NCI-H1092 (cell line): ENCODE measurements at regions not wholly inside any gene's neighbourhood (a gene's known extent, or its start where the extent isn't known, plus 50 kb on each side); places are given as distances from the start of the nearest gene placed in this dataset.

Source experiments
- DNase-seq: peaks from one replicate; lab custom pipeline; 2025; lab: John Stamatoyannopoulos, UW

GRCh38 chr6:41404182-41404845 lies 68.9 kb downstream of the NCR2 start:
- DNase-seq, result no peak

DNA sequence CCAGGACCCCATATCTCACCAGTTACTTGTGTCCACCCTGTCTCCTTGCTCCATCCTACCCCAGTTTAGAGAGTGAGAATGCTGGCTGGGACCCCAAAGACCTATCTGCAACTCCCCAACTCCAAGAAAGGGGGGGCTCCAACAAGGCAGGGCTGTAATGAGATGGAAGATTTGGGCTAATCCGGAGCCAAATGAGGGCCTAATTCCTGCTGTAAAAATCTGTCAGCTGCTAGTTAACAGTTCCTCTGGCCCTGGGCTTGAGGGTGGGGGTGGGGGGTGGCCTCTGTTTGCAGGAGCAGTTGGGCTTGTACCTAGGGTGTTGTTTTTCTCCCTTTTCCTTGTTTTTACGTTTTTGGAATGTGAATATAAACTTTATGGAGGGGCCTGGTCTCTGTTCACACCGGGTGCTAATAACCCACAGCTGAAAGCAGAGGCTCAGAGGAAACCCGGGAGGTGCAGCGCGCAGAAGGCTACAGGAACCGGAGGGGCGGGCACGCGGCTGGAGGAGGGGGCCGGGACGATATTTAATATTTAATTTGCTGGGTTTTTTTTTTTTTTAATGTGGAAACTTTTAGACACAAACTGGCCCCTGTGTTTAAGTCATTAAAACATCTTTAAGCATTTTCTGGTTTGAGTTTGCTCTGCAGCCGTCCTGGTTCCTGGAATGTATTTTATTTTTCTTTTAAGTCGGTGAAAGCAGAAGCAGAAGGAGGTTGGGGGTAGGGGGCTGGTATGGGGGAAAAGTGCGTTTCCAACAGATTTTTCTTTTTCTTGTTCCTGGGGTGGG lies 70.7 kb downstream of the NCR2 start:
- DNase-seq, result no peak

DNA sequence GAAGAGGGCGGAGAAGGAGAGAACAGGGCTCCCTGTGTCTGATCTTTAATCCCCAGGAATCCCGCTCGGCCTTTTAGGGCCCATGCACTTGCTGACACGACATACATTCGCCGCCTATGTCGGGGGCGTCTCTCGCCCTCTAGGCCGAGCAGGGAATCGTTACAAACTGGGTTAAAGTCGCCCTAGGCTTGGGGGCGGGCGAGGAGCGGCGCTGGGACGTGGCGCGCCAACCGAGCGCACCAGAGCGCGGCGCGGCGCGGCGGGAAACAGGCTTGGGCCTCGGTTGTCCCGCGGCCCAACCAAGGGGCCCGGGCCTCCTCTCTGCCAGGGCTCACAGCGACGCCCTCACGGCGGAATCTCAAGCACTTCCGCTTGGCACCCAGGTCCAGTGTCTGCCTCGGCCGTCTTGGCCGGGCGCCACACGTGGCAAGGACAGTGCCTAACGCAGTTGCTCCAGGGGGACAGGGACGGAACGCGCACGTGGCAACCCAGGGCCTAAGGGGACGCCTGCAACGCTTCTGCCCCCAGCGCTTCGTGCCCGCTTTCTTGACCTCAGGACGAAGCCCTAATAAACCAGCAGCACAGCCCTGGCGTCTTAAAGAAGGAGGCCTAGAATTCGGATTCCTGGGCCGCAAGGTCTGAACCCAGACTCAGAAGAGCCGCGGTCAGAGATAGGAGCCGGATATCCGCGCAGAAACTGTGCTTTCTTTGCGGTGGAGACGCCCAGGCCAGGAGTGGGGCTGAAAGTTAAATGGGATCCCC lies 71.5 kb downstream of the NCR2 start:
- DNase-seq, result no peak

DNA sequence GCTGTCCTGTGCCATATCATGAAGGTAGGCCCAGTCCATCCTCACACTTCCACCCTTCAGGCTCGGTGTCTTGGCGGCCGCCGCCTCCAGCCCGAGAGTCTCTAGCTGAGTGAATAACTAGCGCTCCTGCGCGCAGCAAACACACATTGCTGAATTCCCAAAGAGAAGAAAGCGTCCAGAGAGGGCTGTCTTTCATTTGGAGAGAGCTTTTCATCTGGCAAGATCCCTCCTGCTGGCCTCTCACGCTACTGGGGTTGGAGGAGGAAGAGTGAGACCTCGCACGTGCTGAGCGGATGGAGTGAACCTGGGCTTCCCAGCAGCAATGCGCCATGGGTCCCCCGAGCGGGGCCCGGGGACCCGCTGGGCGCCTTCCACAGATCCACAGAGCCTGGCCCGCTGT lies 73.2 kb downstream of the NCR2 start:
- DNase-seq, result no peak

DNA sequence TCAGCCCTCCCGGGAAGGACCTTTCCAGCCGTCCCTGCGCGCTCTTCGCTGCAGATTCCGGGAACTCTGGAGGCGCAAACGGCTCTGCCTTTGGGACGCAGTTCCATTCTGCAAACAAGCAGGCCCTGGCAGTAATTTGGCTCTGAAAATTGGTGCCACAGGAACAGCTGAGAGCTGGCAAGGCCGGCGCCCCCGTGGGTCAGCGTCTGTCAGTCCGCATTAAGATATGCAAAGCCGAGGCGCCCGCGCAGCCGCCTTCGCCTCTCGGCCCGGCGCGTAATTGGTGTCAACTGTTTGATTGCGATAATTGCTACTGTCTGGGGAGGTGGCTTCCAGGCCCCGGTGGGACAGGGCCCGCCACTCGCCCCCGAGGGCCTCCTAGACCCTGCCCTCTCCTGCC lies 73.6 kb downstream of the NCR2 start:
- no peak for DNase-seq

- no peak for DNase-seq
Observed at GRCh38 chr6:41409489-41409888, 74.1 kb downstream of the NCR2 start.

DNA sequence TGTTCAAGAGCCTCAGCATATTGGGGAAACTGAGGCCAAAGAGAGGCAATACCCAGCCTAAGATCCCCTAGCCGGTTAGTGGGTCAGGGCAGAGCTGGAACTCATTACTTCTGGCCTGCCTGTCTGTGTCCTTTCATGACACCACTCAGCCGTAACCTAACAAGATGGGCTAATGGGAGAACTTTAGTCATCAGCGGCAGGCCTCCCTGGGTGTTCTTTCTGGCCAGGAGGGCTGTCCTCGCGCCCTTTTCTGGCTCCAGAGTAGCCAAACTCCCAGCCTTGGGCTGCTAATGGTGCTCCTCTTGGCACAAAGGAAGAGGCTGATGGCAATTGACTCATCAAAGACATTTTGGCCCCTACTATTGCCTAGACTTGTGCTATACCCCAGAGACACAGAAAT lies 76.6 kb downstream of the NCR2 start:
- no peak for DNase-seq

DNA sequence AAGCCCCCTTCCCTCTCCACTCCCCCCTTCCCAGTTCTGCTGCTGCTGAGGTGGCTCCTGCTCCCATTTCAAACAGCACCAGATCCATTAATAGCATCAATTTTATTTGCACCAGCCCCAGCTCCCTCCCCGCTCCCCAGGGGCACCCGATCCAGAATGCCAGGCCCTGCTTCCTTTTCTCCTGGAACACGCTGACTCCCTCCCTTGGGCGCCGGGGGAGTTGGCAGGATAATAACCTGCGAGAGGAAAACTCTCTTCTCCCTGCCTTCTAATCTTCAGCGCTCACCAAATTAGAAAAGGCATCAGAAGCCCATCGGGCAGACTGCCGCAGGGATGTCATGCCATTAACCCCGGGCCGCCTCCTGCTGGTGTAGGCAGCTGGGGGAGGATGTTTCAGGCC lies 77.8 kb downstream of the NCR2 start:
- DNase-seq, result no peak

DNA sequence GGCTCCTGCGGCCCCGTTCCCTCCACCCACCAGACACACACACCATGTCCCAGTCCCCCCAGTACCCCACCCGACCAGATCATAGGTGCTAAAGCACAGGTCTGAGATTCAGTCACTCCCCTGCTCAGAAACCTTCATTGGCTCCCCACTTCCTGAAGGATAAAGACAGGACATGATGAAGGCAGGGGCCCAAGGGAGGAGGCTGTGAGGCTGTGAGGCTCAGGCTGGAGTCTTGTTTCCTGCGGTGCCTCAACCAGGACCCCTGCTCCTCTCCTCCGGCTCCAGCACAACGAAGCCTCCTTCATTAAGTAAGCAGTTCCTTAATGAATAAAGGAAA lies 81.1 kb downstream of the NCR2 start:
- DNase-seq, result no peak

GRCh38 chr6:41418741-41419140 lies 83.3 kb downstream of the NCR2 start:
- DNase-seq, result no peak

GRCh38 chr6:41419385-41419784 lies 84.0 kb downstream of the NCR2 start:
- no peak for DNase-seq

DNA sequence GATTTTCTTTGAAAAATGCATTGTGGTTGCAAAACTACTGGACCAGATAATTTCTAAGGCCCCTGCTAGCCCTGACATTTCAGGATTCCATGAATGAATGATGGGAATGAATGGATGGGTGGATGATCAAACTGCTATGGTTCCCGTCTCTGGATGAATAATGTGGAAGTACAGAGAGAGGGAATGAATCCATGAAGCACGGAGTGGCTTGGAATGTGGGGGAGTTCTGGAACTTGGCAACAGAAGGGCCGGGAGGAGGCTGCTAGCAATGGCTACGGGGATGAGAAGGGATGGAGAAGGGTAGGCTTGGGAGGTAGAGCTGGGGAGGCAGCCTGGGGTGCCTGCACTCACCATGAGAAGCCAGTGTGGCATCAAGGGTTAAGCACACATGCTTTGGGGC lies 84.8 kb downstream of the NCR2 start:
- no peak for DNase-seq

- peak; percentile 40 for DNase-seq
Observed at GRCh38 chr6:41422161-41422560, 86.8 kb downstream of the NCR2 start.

DNA sequence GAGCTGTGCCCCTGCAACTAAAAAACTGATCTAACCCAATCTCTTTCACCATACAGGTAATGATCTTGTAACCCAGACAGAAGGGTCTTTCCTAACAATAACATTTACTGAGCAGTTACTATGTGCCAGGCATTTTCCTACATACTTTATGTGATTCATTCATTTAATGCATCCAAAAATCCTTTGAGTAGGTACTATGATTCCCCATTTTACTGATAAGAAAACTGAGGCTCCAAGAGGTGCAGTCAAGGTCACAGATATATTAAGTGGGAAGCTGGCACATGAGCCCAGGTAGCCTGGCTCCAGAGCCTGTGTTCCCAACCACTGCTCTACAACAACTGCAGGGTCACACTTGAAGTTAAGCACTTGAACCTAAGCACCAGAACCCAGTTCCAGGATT lies 87.6 kb downstream of the NCR2 start:
- DNase-seq, result no peak

- DNase-seq, result peak; percentile 50
Observed at GRCh38 chr6:41424370-41425058, 89.1 kb downstream of the NCR2 start.

GRCh38 chr6:41425511-41425910 lies 90.1 kb downstream of the NCR2 start:
- no peak for DNase-seq

DNA sequence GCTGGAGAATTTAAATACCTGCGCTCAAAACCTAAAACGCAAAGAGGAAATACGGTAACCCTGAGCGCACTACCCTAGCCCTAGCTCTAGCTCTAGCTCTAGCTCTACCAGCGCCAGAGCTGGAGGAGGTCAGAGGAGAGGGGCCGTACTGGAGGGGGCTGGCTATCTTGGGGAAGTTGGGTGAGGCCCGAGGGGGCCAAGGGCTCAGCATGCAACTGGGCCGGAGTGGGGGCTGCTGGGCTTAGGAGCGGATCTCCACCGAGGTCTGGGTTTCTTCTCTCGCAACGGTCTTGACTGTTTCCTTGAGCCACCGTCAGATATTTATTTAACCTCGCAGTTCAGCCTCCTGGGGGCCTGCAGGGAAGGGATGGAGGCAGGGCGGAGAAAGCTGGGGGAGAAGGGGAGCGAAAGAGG lies 91.0 kb downstream of the NCR2 start:
- no peak for DNase-seq

DNA sequence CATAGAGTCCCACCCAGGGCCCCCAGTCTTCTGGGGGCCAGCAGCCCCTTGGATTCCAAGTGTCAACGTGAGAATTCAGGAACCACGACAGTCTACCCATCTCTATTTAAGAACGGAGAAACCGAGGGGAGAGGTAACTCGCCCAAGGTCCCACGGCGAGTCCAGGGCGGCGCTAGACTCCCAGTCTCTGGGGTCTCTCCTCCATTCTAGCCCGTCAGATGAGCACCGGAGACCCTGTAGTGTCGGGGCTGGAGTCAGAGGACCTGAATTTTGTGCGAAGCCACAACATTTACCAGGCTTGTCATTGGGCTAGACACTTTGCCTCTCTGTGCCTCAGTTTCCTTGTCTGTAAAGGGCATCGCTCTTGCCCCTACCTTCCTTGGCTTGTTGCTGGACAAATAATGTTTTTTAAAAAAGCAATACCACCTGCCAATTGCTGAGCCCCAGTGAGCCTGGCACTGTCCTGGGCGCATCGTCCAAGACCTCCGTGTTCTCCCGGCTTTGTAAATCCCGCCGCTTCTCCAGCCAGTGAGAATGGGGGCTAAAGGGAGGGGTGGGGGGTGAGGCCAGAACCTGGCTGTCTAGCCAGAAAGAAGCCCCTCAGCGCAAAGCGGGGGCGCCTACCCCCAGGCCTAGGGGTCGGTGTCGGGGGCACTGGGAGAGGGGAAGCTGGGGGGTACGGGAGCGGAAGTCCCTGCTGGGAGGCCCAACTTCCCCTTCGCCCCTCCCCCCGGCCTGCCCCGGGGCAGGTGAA lies 91.7 kb downstream of the NCR2 start:
- no peak for DNase-seq

GRCh38 chr6:41427642-41428335 lies 92.4 kb downstream of the NCR2 start:
- DNase-seq, result peak; percentile 25

DNA sequence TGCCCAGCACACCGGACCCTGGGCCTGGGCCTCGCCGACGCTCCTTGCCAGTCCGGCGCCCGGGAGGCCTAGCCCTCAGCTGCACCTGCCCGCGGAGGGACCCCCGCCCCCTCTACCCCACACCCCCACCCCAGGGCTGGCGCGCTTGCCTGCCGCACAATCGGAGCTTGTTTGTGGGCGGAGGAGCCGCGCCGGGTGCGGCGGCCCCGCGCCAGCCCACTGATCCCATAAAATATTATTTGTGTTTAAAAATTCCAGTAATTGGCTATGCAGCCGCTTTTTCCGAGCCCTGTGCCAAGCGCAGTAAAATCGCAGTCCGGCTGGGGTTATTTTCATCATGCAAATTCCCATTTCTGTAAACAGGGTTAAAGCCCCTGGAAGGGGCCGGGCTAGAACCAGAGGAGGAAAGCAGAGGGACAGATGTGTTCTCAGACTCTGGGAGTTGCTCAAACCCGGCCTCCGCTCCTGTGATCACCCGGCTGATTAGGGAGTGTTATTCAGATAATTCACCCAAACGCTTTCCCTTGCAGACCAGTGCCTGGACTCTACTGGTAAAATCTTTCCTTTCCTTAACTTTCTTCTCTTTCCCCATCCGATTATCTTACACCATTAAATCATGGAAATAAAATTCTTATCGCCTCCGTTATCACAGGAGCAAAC lies 93.1 kb downstream of the NCR2 start:
- DNase-seq, result no peak

GRCh38 chr6:41428996-41429421 lies 93.6 kb downstream of the NCR2 start:
- no peak for DNase-seq
